Endothelial cell (in vitro differentiated cells): ENCODE measurements at regions not wholly inside any gene's neighbourhood (a gene's known extent, or its start where the extent isn't known, plus 50 kb on each side); places are given as distances from the start of the nearest gene placed in this dataset.

Experiments
- DNase-seq: peaks from one replicate; pipeline ENCODE4 v3.0.0; 2021; ENCODE audit warnings: low spot score
- H3K27ac Mint-ChIP-seq: one replicate; pipeline ENCODE4 v1.8.0; 2021; ENCODE audit warnings: mixed read lengths, inconsistent platforms; ENCODE audit not compliant: unreplicated experiment
- H3K27me3 Mint-ChIP-seq: one replicate; pipeline ENCODE4 v1.8.0; 2021; ENCODE audit warnings: mild to moderate bottlenecking, moderate library complexity, mixed read lengths, inconsistent platforms; ENCODE audit not compliant: unreplicated experiment
- H3K36me3 Mint-ChIP-seq: one replicate; pipeline ENCODE4 v1.8.0; 2021; ENCODE audit warnings: mild to moderate bottlenecking, low read depth, mixed read lengths, inconsistent platforms; ENCODE audit not compliant: unreplicated experiment
- H3K4me1 Mint-ChIP-seq: one replicate; pipeline ENCODE4 v1.8.0; 2021; ENCODE audit warnings: mild to moderate bottlenecking, mixed read lengths, inconsistent platforms; ENCODE audit not compliant: unreplicated experiment
- H3K4me3 Mint-ChIP-seq: one replicate; pipeline ENCODE4 v1.8.0; 2021; ENCODE audit warnings: mild to moderate bottlenecking, mixed read lengths, inconsistent platforms; ENCODE audit not compliant: unreplicated experiment
- H3K9me3 Mint-ChIP-seq: one replicate; pipeline ENCODE4 v1.8.0; 2021; ENCODE audit warnings: mixed read lengths, inconsistent platforms; ENCODE audit not compliant: unreplicated experiment
- TF ChIP-seq, protein P1 (sequence below): fragments of 200-600 bp; sonication (generic); IDR thresholded peaks from one replicate; pipeline ENCODE4 v1.5.0; 2021; ENCODE audit warnings: antibody characterized with exemption; ENCODE audit not compliant: unreplicated experiment

DNA sequence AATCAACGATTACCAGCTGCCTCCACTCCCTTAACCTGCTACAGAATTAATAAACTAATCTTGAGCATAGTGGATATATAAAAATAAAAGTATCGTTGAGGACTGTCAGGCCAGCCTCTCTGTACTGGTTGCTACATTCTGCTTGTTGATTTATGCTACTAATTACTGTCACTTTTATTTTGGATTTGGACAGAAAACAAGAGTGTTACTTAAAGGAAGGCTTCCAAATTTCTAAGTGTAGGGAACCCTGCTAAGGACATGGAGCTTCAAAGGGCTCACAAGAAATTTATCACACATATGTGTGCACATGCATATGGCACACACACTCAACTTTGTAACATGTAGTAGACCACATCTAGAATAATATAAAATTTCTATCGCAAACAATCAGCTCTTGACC lies 141.2 kb upstream of the ANKRD1 start:
- Mint-ChIP-seq H3K9me3 (no peaks in the 10 kb centered on the region), H3K27ac (no peak overlapping the region), H3K4me1 (peaks cover 12% of the 10 kb centered on the region), H3K4me3 (no peak overlapping the region), H3K36me3 (no peaks in the 10 kb centered on the region), H3K27me3 (peaks cover 6% of the 10 kb centered on the region)
- TF ChIP-seq, protein P1, sequence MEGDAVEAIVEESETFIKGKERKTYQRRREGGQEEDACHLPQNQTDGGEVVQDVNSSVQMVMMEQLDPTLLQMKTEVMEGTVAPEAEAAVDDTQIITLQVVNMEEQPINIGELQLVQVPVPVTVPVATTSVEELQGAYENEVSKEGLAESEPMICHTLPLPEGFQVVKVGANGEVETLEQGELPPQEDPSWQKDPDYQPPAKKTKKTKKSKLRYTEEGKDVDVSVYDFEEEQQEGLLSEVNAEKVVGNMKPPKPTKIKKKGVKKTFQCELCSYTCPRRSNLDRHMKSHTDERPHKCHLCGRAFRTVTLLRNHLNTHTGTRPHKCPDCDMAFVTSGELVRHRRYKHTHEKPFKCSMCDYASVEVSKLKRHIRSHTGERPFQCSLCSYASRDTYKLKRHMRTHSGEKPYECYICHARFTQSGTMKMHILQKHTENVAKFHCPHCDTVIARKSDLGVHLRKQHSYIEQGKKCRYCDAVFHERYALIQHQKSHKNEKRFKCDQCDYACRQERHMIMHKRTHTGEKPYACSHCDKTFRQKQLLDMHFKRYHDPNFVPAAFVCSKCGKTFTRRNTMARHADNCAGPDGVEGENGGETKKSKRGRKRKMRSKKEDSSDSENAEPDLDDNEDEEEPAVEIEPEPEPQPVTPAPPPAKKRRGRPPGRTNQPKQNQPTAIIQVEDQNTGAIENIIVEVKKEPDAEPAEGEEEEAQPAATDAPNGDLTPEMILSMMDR = no peak
- DNase-seq = no peak

DNA sequence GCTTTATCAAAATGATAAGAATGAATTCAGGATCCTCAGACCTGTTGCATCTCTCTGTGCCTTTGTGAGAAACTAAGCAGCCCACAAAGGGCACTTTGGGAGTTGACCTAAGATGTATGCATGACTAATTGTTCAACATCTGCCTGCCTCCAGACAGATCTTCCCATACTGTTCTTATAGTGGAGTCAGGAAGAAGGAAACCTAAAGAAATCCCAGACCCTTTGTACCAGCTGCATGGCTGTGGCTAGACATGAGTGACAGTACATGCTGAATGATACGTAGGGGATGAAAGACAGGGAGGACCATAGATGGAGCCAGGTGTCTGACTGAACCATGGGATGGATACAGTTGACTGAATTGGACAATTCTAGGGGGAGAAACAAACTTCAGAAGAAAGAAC lies 148.7 kb upstream of the PCGF5 start:
- no peak overlapping the region for H3K27ac Mint-ChIP-seq
- H3K9me3 Mint-ChIP-seq = no peaks in the 10 kb centered on the region
- TF ChIP-seq, protein P1 = no peak
- H3K4me3 Mint-ChIP-seq = no peak overlapping the region
- H3K27me3 Mint-ChIP-seq = no peaks in the 10 kb centered on the region
- no peak for DNase-seq
- peaks cover 15% of the 10 kb centered on the region for H3K4me1 Mint-ChIP-seq
- no peaks in the 10 kb centered on the region for H3K36me3 Mint-ChIP-seq

DNA sequence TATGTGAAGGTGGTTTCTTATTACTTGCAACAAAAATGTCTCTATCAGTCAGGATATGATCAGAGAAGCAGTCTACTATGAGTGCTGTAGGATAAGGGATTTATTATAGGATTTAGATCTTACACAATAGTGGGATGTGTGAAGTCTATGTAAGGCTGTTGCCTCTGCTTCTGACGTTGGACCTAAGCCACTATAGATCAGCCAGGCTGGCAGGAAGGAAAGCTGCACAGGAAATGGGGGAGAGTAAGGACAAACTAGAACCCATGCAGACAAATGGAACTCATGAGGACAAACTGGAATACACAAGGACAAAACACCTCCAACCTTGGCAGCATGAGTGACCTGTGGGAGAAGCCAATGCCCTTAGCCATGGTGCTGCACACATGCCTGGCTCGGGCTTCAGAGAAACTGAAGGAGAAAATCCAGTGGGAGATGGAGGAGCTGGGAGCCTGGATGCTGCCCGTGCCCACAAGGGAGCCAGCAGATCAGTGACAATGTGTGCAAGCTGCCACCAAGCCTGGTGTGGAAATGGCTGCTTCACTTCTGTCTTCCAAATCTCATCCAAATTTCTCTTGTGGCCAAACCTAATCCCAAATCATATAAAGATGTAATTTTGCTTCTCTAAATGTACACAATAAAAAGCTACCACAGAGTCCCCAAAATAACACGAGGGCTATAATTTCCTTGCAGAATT lies 147.0 kb upstream of the PCGF5 start:
- TF ChIP-seq, protein P1 = no peak
- peaks cover 20% of the 10 kb centered on the region for H3K4me1 Mint-ChIP-seq
- no peaks in the 10 kb centered on the region for H3K9me3 Mint-ChIP-seq
- H3K4me3 Mint-ChIP-seq = no peak overlapping the region
- no peaks in the 10 kb centered on the region for H3K36me3 Mint-ChIP-seq
- H3K27me3 Mint-ChIP-seq = peaks cover 4% of the 10 kb centered on the region
- no peak overlapping the region for H3K27ac Mint-ChIP-seq
- no peak for DNase-seq

DNA sequence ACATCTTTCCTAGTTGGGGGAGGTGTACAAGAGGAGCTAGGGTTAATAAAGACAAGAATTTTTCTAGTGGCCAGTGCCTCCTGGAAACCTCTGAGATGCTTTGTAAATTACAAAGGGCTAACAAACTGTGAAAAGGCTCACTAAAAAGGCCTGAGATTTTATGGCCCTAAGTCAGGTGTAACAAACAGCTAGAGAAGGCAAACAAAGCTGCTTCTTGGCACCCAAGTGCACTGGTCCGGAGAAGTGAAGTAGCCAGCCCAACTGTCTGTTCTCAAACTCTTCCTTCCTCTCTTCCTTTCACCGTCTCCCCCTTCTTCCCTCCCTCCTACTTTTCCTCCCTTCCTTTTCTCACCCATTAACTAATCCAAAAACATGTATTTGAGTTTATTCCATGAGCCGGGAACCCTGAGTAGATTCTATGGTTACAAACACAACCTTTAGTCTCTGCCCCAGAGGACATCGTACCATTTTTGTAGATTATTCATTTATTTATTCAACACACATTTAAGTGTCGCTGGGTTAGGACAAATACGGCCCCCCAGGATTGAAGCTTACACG lies 143.4 kb upstream of the PCGF5 start:
- Mint-ChIP-seq H3K27me3 (peaks cover 4% of the 10 kb centered on the region), H3K4me3 (no peak overlapping the region), H3K27ac (no peak overlapping the region), H3K9me3 (no peaks in the 10 kb centered on the region), H3K36me3 (no peaks in the 10 kb centered on the region), H3K4me1 (peaks cover 17% of the 10 kb centered on the region)
- TF ChIP-seq, protein P1 = no peak
- DNase-seq = no peak

DNA sequence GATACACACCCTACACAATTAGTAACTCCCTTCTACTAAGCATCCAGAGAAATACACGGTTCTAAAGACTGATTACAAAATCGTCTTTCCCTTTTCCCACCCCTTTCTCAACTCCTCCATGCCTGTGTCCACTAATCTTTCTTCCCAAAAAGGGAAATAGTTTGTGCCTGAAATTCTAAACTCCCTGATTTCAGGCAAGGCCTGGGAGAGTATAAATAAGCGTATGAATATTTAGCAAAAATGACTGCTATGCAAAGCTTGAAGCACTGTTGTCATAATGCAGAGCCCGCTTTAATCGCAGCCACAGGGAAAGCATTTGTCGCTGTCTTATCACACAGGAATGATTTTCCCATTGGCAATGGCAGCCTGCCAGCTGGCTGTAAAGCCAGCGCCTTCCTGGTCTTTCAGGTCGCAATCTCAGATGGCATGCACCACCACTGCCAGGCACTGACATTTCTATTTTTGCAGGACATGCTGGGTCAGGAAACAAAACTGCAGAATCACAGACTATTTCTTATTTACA lies 142.9 kb upstream of the PCGF5 start:
- H3K27me3 Mint-ChIP-seq = peaks cover 4% of the 10 kb centered on the region
- TF ChIP-seq, protein P1 = no peak
- H3K4me1 Mint-ChIP-seq = peaks cover 13% of the 10 kb centered on the region
- H3K27ac Mint-ChIP-seq = no peak overlapping the region
- no peak for DNase-seq
- no peaks in the 10 kb centered on the region for H3K9me3 Mint-ChIP-seq
- H3K36me3 Mint-ChIP-seq = no peaks in the 10 kb centered on the region
- H3K4me3 Mint-ChIP-seq = no peak overlapping the region
